IMR-90 (cell line): ENCODE measurements at regions not wholly inside any gene's neighbourhood (a gene's known extent, or its start where the extent isn't known, plus 50 kb on each side); places are given as distances from the start of the nearest gene placed in this dataset.

ENCODE experiments used
- ATAC-seq: fragments of 200-7000 bp; cut with Tn5 transposase; 2 replicates; pipeline ENCODE4 v1.9.1; 2020; ENCODE audit warnings: low read depth, mild to moderate bottlenecking, moderate library complexity
- BruUV-seq: library from RNA; stranded (reverse); fragments of 400-500 nt; replicated peaks from 2 replicates; lab custom pipeline; 2021; lab: Mats Ljungman, UMichigan
- CTCF ChIA-PET: fragments of 300-600 bp; formaldehyde crosslinking; extraction: SDS; loops from one replicate; lab custom pipeline; 2021; ENCODE audit warnings: antibody characterized with exemption; lab: Yijun Ruan, JAX
- POLR2A ChIA-PET: fragments of 300-600 bp; sonication (Branson Sonifier 250); formaldehyde crosslinking; loops from one replicate; lab custom pipeline; 2022; ENCODE audit warnings: antibody characterized with exemption; ENCODE audit not compliant: unreplicated experiment; lab: Charles Lee
- DNase-seq: peaks from one replicate; pipeline ENCODE4 v3.0.0; 2013
- H2AFZ ChIP-seq: replicated peaks from 2 replicates; pipeline ENCODE3; 2013; ENCODE audit warnings: low read length, mild to moderate bottlenecking; ENCODE audit not compliant: poor library complexity
- H2AK5ac ChIP-seq: 2 replicates; pipeline ENCODE4 v1.6.1; 2013; ENCODE audit warnings: low read depth, low read length, inconsistent platforms
- H2AK9ac ChIP-seq: replicated peaks from 2 replicates; pipeline ENCODE3; 2013; ENCODE audit warnings: mild to moderate bottlenecking, low read depth, low read length, moderate library complexity; ENCODE audit not compliant: poor library complexity
- H2BK120ac ChIP-seq: 2 replicates; pipeline ENCODE4 v1.6.1; 2013; ENCODE audit warnings: low read depth, low read length, inconsistent platforms
- H2BK15ac ChIP-seq: 3 replicates; pipeline ENCODE4 v1.6.1; 2013; ENCODE audit warnings: low read depth, low read length, inconsistent platforms
- H2BK20ac ChIP-seq: 2 replicates; pipeline ENCODE4 v1.6.1; 2013; ENCODE audit warnings: low read depth, mild to moderate bottlenecking, inconsistent platforms, low read length, moderate library complexity
- H2BK5ac ChIP-seq: 2 replicates; pipeline ENCODE4 v1.6.1; 2013; ENCODE audit warnings: mild to moderate bottlenecking, low read depth, low read length, inconsistent platforms; ENCODE audit not compliant: poor library complexity, severe bottlenecking
- H3K14ac ChIP-seq: replicated peaks from 2 replicates; pipeline ENCODE4 v1.6.1; 2013; ENCODE audit warnings: low read depth, low read length, inconsistent platforms
- H3K18ac ChIP-seq: 2 replicates; pipeline ENCODE4 v1.6.1; 2013; ENCODE audit warnings: low read depth, low read length, control low read depth
- H3K23ac ChIP-seq: 2 replicates; pipeline ENCODE4 v1.6.1; 2013; ENCODE audit warnings: low read depth, low read length, inconsistent platforms
- H3K27ac ChIP-seq: 2 replicates; pipeline ENCODE4 v1.5.1; 2013; ENCODE audit warnings: mild to moderate bottlenecking, control low read depth, low read length; ENCODE audit not compliant: insufficient read depth
- H3K27me3 ChIP-seq: 2 replicates; pipeline ENCODE4 v1.6.1; 2013; ENCODE audit warnings: low read length; ENCODE audit not compliant: control insufficient read depth, insufficient read depth
- H3K36me3 ChIP-seq: 2 replicates; pipeline ENCODE4 v1.6.1; 2013; ENCODE audit warnings: low read length, mixed read lengths; ENCODE audit not compliant: control insufficient read depth, insufficient read depth
- H3K4ac ChIP-seq: 2 replicates; pipeline ENCODE4 v1.6.1; 2013; ENCODE audit warnings: low read depth, low read length, inconsistent platforms
- H3K4me1 ChIP-seq: 2 replicates; pipeline ENCODE4 v1.6.1; 2013; ENCODE audit warnings: low read length, mixed read lengths; ENCODE audit not compliant: control insufficient read depth, insufficient read depth
- H3K4me2 ChIP-seq: 2 replicates; pipeline ENCODE4 v1.6.1; 2013; ENCODE audit warnings: low read depth, mild to moderate bottlenecking, control low read depth, low read length, moderate library complexity
- H3K4me3 ChIP-seq: 2 replicates; pipeline ENCODE4 v1.5.1; 2013; ENCODE audit warnings: low read depth, mild to moderate bottlenecking, control low read depth, low read length, moderate library complexity; ENCODE audit not compliant: insufficient read depth
- H3K56ac ChIP-seq: 2 replicates; pipeline ENCODE4 v1.6.1; 2013; ENCODE audit warnings: low read length, inconsistent platforms; ENCODE audit not compliant: insufficient read depth; ENCODE audit errors: extremely low read depth
- H3K79me1 ChIP-seq, 2 experiments: 2 replicates each; pipeline ENCODE4 v1.6.1; 2013; ENCODE audit warnings: low read length in 2 of 2, inconsistent platforms in 1 of 2, low read depth in 1 of 2
- H3K9ac ChIP-seq: 2 replicates; pipeline ENCODE4 v1.6.1; 2013; ENCODE audit warnings: low read depth, low read length, control low read depth
- H3K9me1 ChIP-seq: 2 replicates; pipeline ENCODE4 v1.6.1; 2013; ENCODE audit warnings: low read length, inconsistent platforms; ENCODE audit not compliant: insufficient read depth
- H3K9me3 ChIP-seq: 2 replicates; pipeline ENCODE4 v1.6.1; 2013; ENCODE audit warnings: low read length; ENCODE audit not compliant: control insufficient read depth, insufficient read depth
- H4K20me1 ChIP-seq: 2 replicates; pipeline ENCODE4 v1.6.1; 2013; ENCODE audit warnings: low read length, inconsistent platforms; ENCODE audit not compliant: insufficient read depth
- H4K5ac ChIP-seq: 2 replicates; pipeline ENCODE4 v1.6.1; 2013; ENCODE audit warnings: mild to moderate bottlenecking, low read depth, low read length, control low read depth
- H4K8ac ChIP-seq, 2 experiments: 2 replicates each; pipeline ENCODE4 v1.6.1; 2013; ENCODE audit warnings: low read depth in 2 of 2, low read length in 2 of 2, control low read depth in 1 of 2, inconsistent platforms in 1 of 2
- H4K91ac ChIP-seq: 2 replicates; pipeline ENCODE4 v1.6.1; 2013; ENCODE audit warnings: low read depth, low read length, inconsistent platforms; ENCODE audit not compliant: insufficient read depth
- BHLHE40 ChIP-seq: fragments of 150-350 bp; IDR thresholded peaks from 2 replicates; pipeline ENCODE4 v1.6.1; 2016; ENCODE audit warnings: mild to moderate bottlenecking, low read depth, low read length
- CHD1 ChIP-seq: IDR thresholded peaks from 2 replicates; pipeline ENCODE4 v1.6.1; 2012; ENCODE audit warnings: low read depth, low read length, improper control_type of control experiment
- FOS ChIP-seq: fragments of 150-350 bp; IDR thresholded peaks from 2 replicates; pipeline ENCODE4 v1.6.1; 2016; ENCODE audit warnings: low read depth, low read length
- MAFK ChIP-seq: IDR thresholded peaks from 2 replicates; pipeline ENCODE4 v1.6.1; 2012; ENCODE audit warnings: low read depth, low read length, improper control_type of control experiment
- MAZ ChIP-seq: IDR thresholded peaks from 2 replicates; pipeline ENCODE4 v1.6.1; 2012; ENCODE audit warnings: low read depth, mild to moderate bottlenecking, low read length, improper control_type of control experiment, moderate library complexity, borderline replicate concordance
- MXI1 ChIP-seq: IDR thresholded peaks from 2 replicates; pipeline ENCODE4 v1.6.1; 2012; ENCODE audit warnings: low read depth, mild to moderate bottlenecking, low read length, moderate library complexity, borderline replicate concordance
- POLR2A ChIP-seq: IDR thresholded peaks from 2 replicates; pipeline ENCODE4 v1.6.1; 2012; ENCODE audit warnings: mild to moderate bottlenecking, low read depth, low read length
- RAD21 ChIP-seq: IDR thresholded peaks from 2 replicates; pipeline ENCODE4 v1.6.1; 2012; ENCODE audit warnings: low read length, improper control_type of control experiment
- RCOR1 ChIP-seq: IDR thresholded peaks from 2 replicates; pipeline ENCODE4 v1.6.1; 2012; ENCODE audit warnings: mild to moderate bottlenecking, low read length, improper control_type of control experiment; ENCODE audit not compliant: insufficient replicate concordance
- USF2 ChIP-seq: fragments of 150-350 bp; IDR thresholded peaks from 2 replicates; pipeline ENCODE4 v1.6.1; 2017; ENCODE audit warnings: mild to moderate bottlenecking, antibody characterized with exemption, low read length, low read depth
- WGBS, 2 experiments: methylation state at CpG; one replicate each; pipeline versions ENCODE4 v1.1.5 to v1.1.7; 2013; ENCODE audit warnings: missing lambda C conversion rate in 2 of 2; ENCODE audit not compliant: insufficient read length in 1 of 2; ENCODE audit errors: extremely low coverage in 2 of 2; 5-methylcytosine and 5-hydroxymethylcytosine counted together
- dilution Hi-C: fragments of 300-500 bp; cut with HindIII; formaldehyde crosslinking; loops from one replicate; pipeline ENCODE4 v1.14.3; 2018; ENCODE audit warnings: low sequenced_read_pairs; ENCODE audit not compliant: unreplicated experiment
- in situ Hi-C: fragments of 300-500 bp; cut with MboI; formaldehyde crosslinking; loops from 3 replicates; pipeline ENCODE4 v1.14.3; 2019; ENCODE audit warnings: low sequenced_read_pairs, inconsistent platforms, mixed read lengths
- intact Hi-C: fragments of 100-400 bp; cut with micrococcal nuclease; formaldehyde crosslinking; loops from 2 replicates; pipeline ENCODE4 v1.10.0; 2022

GRCh38 chr13:86877441-86877840, 793.7 kb upstream of the SLITRK5 start:
- Histone ChIP-seq H2BK15ac (no peak overlapping the region), H3K36me3 (no peaks in the 10 kb centered on the region), H2AFZ (no peak overlapping the region), H3K9ac (no peak overlapping the region), H4K20me1 (no peaks in the 10 kb centered on the region), H2BK120ac (no peak overlapping the region), H3K4me1 (no peaks in the 10 kb centered on the region), H3K4ac (no peak overlapping the region), H3K9me3 (no peaks in the 10 kb centered on the region), H3K4me3 (no peak overlapping the region), H2BK20ac (no peak overlapping the region), H4K91ac (no peak overlapping the region), H3K56ac (no peak overlapping the region), H3K9me1 (no peaks in the 10 kb centered on the region), H3K23ac (no peak overlapping the region), H3K14ac (no peak overlapping the region), H3K27me3 (no peaks in the 10 kb centered on the region), H2BK5ac (no peak overlapping the region), H4K5ac (no peak overlapping the region), H3K79me1 (no peaks in the 10 kb centered on the region), H3K27ac (no peak overlapping the region), H3K4me2 (no peak overlapping the region), H2AK5ac (no peak overlapping the region), H4K8ac (no peak overlapping the region), H2AK9ac (no peak overlapping the region), H3K18ac (no peak overlapping the region)
- intact Hi-C loops, result no loop called here
- no CpG with 5 or more reads among the region's 1 CpG for WGBS, 2 experiments
- DNase-seq (no peak), ATAC-seq (no peak)
- dilution Hi-C loops, result no loop called here
- ChIA-PET POLR2A (no interaction called here), CTCF (interaction anchor here (0.6 kb wide), 1 partner anchor 44 kb away, joined by 6 read pairs; no protein-coding TSS in a partner anchor)
- no TSS peak for BruUV-seq
- no peak for TF ChIP-seq MAZ
- no peak for TF ChIP-seq CHD1
- no peak for TF ChIP-seq MXI1
- no peak for TF ChIP-seq RCOR1
- TF ChIP-seq RAD21, result no peak
- TF ChIP-seq MAFK, result no peak
- TF ChIP-seq FOS, result no peak
- TF ChIP-seq BHLHE40, result no peak
- no peak for TF ChIP-seq USF2
- no peak for TF ChIP-seq POLR2A
- in situ Hi-C loops, result no loop called here
